ENCODE measurements at regions not wholly inside any gene's neighbourhood (a gene's known extent, or its start where the extent isn't known, plus 50 kb on each side); places are given as distances from the start of the nearest gene placed in this dataset.
"Not testable (repeated sequence)": the region's sequence is repeated elsewhere in the genome, so short reads cannot be mapped to it uniquely, and the experiment has no call there.

GRCh38 chr3:195968104-195968503 is 59.8 kb upstream of the TNK2 start:
- H3K56ac ChIP-seq (replicated peaks; ENCODE audit: insufficient read length, low read depth, low read length); DNase-seq (ENCODE audit: low read depth in 1 of 2, low spot score in 2 of 2); H3K27me3 ChIP-seq (replicated peaks in 1 of 4; ENCODE audit: control insufficient read depth in 3 of 4, extremely low read depth in 1 of 4, insufficient read depth in 3 of 4, low read length in 3 of 4); H3K4ac ChIP-seq (replicated peaks; ENCODE audit: insufficient read length, low read depth, low read length); H2BK20ac ChIP-seq (ENCODE audit: low read length); H2BK15ac ChIP-seq (ENCODE audit: low read length); H2BK120ac ChIP-seq (replicated peaks; ENCODE audit: low read depth, low read length); H3K79me1 ChIP-seq (ENCODE audit: low read depth, low read length); H3K27ac ChIP-seq (ENCODE audit: low read depth, low read length); H2BK5ac ChIP-seq (ENCODE audit: low read depth, low read length); H3K9me3 ChIP-seq (ENCODE audit: insufficient read depth in 2 of 2, low read depth in 1 of 2, low read length in 1 of 2); H3K9ac ChIP-seq (replicated peaks in 1 of 4; ENCODE audit: extremely low read depth in 1 of 4, low read depth in 3 of 4, low read length in 3 of 4); H4K91ac ChIP-seq (replicated peaks; ENCODE audit: insufficient read length, low read length); H3K18ac ChIP-seq (ENCODE audit: extremely low read depth, low read length); POLR2A ChIA-PET (ENCODE audit: partially characterized antibody); H4K20me1 ChIP-seq (replicated peaks in 1 of 2; ENCODE audit: control insufficient read depth in 1 of 2, insufficient read depth in 2 of 2, low read length in 2 of 2); H4K8ac ChIP-seq (ENCODE audit: extremely low read depth, insufficient read depth, low read length); H3K4me2 ChIP-seq (ENCODE audit: insufficient read depth in 1 of 2, low read depth in 2 of 2, low read length in 2 of 2); H2BK12ac ChIP-seq (ENCODE audit: low read depth, low read length); H2AK5ac ChIP-seq (ENCODE audit: low read depth, low read length); H4K5ac ChIP-seq (ENCODE audit: insufficient read length, low read depth, low read length); H3K79me2 ChIP-seq (ENCODE audit: control insufficient read depth in 1 of 2, insufficient read depth in 2 of 2, low read length in 2 of 2); H3K4me1 ChIP-seq (replicated peaks in 1 of 4; ENCODE audit: control insufficient read depth in 3 of 4, insufficient read depth in 4 of 4, low read length in 3 of 4); H3K23ac ChIP-seq (ENCODE audit: insufficient read length); FAIRE-seq; CTCF ChIA-PET (ENCODE audit: partially characterized antibody); H2AFZ ChIP-seq (ENCODE audit: low read length); H3K14ac ChIP-seq (ENCODE audit: insufficient read length); H3K23me2 ChIP-seq (ENCODE audit: low read depth, low read length); H3K4me3 ChIP-seq (ENCODE audit: extremely low read depth in 1 of 4, insufficient read depth in 2 of 4, low read depth in 3 of 4, low read length in 4 of 4): not testable (repeated sequence)
- 93% methylated on average over 8 of the region's 10 CpGs; no CpG with 5 or more reads in 1 of the 2 experiments for WGBS, 2 experiments (ENCODE audit: extremely low coverage in 1 of 2, insufficient coverage in 1 of 2, insufficient read length in 1 of 2, insufficient replicate concordance in 2 of 2, low coverage in 1 of 2, low lambda C conversion rate in 2 of 2, missing lambda C conversion rate in 1 of 2)
- peaks cover 6 to 30% (median 18%) of the 10 kb centered on the region in 4 experiments; a peak in 6 of 8 replicates for H3K36me3 ChIP-seq (ENCODE audit: control insufficient read depth in 2 of 4, insufficient read depth in 4 of 4, low read length in 3 of 4)

- H3K27ac ChIP-seq (ENCODE audit: low read depth, low read length); H3K27me3 ChIP-seq (replicated peaks in 1 of 4; ENCODE audit: control insufficient read depth in 3 of 4, extremely low read depth in 1 of 4, insufficient read depth in 3 of 4, low read length in 3 of 4); H3K4ac ChIP-seq (replicated peaks; ENCODE audit: insufficient read length, low read depth, low read length); H3K56ac ChIP-seq (replicated peaks; ENCODE audit: insufficient read length, low read depth, low read length); POLR2A ChIA-PET (ENCODE audit: partially characterized antibody); H2BK12ac ChIP-seq (ENCODE audit: low read depth, low read length); H2BK20ac ChIP-seq (ENCODE audit: low read length); H2AFZ ChIP-seq (ENCODE audit: low read length); H3K4me3 ChIP-seq (ENCODE audit: extremely low read depth in 1 of 4, insufficient read depth in 2 of 4, low read depth in 3 of 4, low read length in 4 of 4); CTCF ChIA-PET (ENCODE audit: partially characterized antibody); H3K79me2 ChIP-seq (ENCODE audit: control insufficient read depth in 1 of 2, insufficient read depth in 2 of 2, low read length in 2 of 2); H4K91ac ChIP-seq (replicated peaks; ENCODE audit: insufficient read length, low read length); H3K23ac ChIP-seq (ENCODE audit: insufficient read length); H3K4me1 ChIP-seq (replicated peaks in 1 of 4; ENCODE audit: control insufficient read depth in 3 of 4, insufficient read depth in 4 of 4, low read length in 3 of 4); H3K9ac ChIP-seq (replicated peaks in 1 of 4; ENCODE audit: extremely low read depth in 1 of 4, low read depth in 3 of 4, low read length in 3 of 4); H3K18ac ChIP-seq (ENCODE audit: extremely low read depth, low read length); H4K20me1 ChIP-seq (replicated peaks in 1 of 2; ENCODE audit: control insufficient read depth in 1 of 2, insufficient read depth in 2 of 2, low read length in 2 of 2); H3K9me3 ChIP-seq (ENCODE audit: insufficient read depth in 2 of 2, low read depth in 1 of 2, low read length in 1 of 2); H4K8ac ChIP-seq (ENCODE audit: extremely low read depth, insufficient read depth, low read length); H2BK5ac ChIP-seq (ENCODE audit: low read depth, low read length); H2BK120ac ChIP-seq (replicated peaks; ENCODE audit: low read depth, low read length); H2AK5ac ChIP-seq (ENCODE audit: low read depth, low read length); H3K23me2 ChIP-seq (ENCODE audit: low read depth, low read length); DNase-seq (ENCODE audit: low read depth in 1 of 2, low spot score in 2 of 2); H4K5ac ChIP-seq (ENCODE audit: insufficient read length, low read depth, low read length); H3K14ac ChIP-seq (ENCODE audit: insufficient read length); H3K79me1 ChIP-seq (ENCODE audit: low read depth, low read length); H2BK15ac ChIP-seq (ENCODE audit: low read length); FAIRE-seq; H3K4me2 ChIP-seq (ENCODE audit: insufficient read depth in 1 of 2, low read depth in 2 of 2, low read length in 2 of 2): not testable (repeated sequence)
- H3K36me3 ChIP-seq (ENCODE audit: control insufficient read depth in 2 of 4, insufficient read depth in 4 of 4, low read length in 3 of 4) = peaks cover 6 to 33% (median 17%) of the 10 kb centered on the region in 4 experiments; a peak in 6 of 8 replicates
- WGBS, 2 experiments (ENCODE audit: extremely low coverage in 1 of 2, insufficient coverage in 1 of 2, insufficient read length in 1 of 2, insufficient replicate concordance in 2 of 2, low coverage in 1 of 2, low lambda C conversion rate in 2 of 2, missing lambda C conversion rate in 1 of 2) = no CpG with 5 or more reads among the region's 16 CpGs
Measured at GRCh38 chr3:195967387-195967720, 59.0 kb upstream of the TNK2 start.

All from H1 (cell line).